ENCODE measurements at regions not wholly inside any gene's neighbourhood (a gene's known extent, or its start where the extent isn't known, plus 50 kb on each side); places are given as distances from the start of the nearest gene placed in this dataset.

- Histone ChIP-seq H3K36me3 (ENCODE audit: control insufficient read depth in 3 of 3, insufficient read depth in 3 of 3, low read length in 3 of 3) (no peaks in the 10 kb centered on the region), H3K9ac (ENCODE audit: low read depth in 1 of 3, low read length in 3 of 3) (no peak overlapping the region), H3K4me1 (ENCODE audit: control insufficient read depth in 3 of 3, insufficient read depth in 3 of 3, low read length in 3 of 3) (peaks cover 0 to 7% (median 0%) of the 10 kb centered on the region in 3 donors), H3K27me3 (ENCODE audit: control insufficient read depth in 3 of 3, insufficient read depth in 3 of 3, low read length in 3 of 3) (no peaks in the 10 kb centered on the region), H3K27ac (ENCODE audit: low read depth, low read length) (no peak overlapping the region), H3K4me3 (ENCODE audit: low read length in 3 of 3) (no peak overlapping the region), H3K9me3 (ENCODE audit: control insufficient read depth in 3 of 3, low read length in 3 of 3) (no peaks in the 10 kb centered on the region)
Measured at GRCh38 chr9:107630156-107630555, 140.6 kb upstream of the KLF4 start.

GRCh38 chr9:107628444-107628843 is 138.9 kb upstream of the KLF4 start:
- Histone ChIP-seq H3K4me1 (ENCODE audit: control insufficient read depth in 3 of 3, insufficient read depth in 3 of 3, low read length in 3 of 3) (peaks cover 0 to 2% (median 0%) of the 10 kb centered on the region in 3 donors), H3K27me3 (ENCODE audit: control insufficient read depth in 3 of 3, insufficient read depth in 3 of 3, low read length in 3 of 3) (no peaks in the 10 kb centered on the region), H3K36me3 (ENCODE audit: control insufficient read depth in 3 of 3, insufficient read depth in 3 of 3, low read length in 3 of 3) (no peaks in the 10 kb centered on the region), H3K4me3 (ENCODE audit: low read length in 3 of 3) (no peak overlapping the region), H3K9me3 (ENCODE audit: control insufficient read depth in 3 of 3, low read length in 3 of 3) (no peaks in the 10 kb centered on the region), H3K9ac (ENCODE audit: low read depth in 1 of 3, low read length in 3 of 3) (no peak overlapping the region), H3K27ac (ENCODE audit: low read depth, low read length) (no peak overlapping the region)

GRCh38 chr9:107627781-107628180 is 138.2 kb upstream of the KLF4 start:
- H3K9me3 ChIP-seq (ENCODE audit: control insufficient read depth in 3 of 3, low read length in 3 of 3), result no peaks in the 10 kb centered on the region
- no peak overlapping the region for H3K27ac ChIP-seq (ENCODE audit: low read depth, low read length)
- peaks cover 0 to 2% (median 0%) of the 10 kb centered on the region in 3 donors for H3K4me1 ChIP-seq (ENCODE audit: control insufficient read depth in 3 of 3, insufficient read depth in 3 of 3, low read length in 3 of 3)
- H3K4me3 ChIP-seq (ENCODE audit: low read length in 3 of 3), result no peak overlapping the region
- H3K27me3 ChIP-seq (ENCODE audit: control insufficient read depth in 3 of 3, insufficient read depth in 3 of 3, low read length in 3 of 3), result no peaks in the 10 kb centered on the region
- H3K36me3 ChIP-seq (ENCODE audit: control insufficient read depth in 3 of 3, insufficient read depth in 3 of 3, low read length in 3 of 3), result no peaks in the 10 kb centered on the region
- H3K9ac ChIP-seq (ENCODE audit: low read depth in 1 of 3, low read length in 3 of 3), result no peak overlapping the region

- H3K27ac ChIP-seq (ENCODE audit: low read depth, low read length), result no peak overlapping the region
- H3K9me3 ChIP-seq (ENCODE audit: control insufficient read depth in 3 of 3, low read length in 3 of 3), result no peaks in the 10 kb centered on the region
- H3K4me3 ChIP-seq (ENCODE audit: low read length in 3 of 3), result no peak overlapping the region
- no peaks in the 10 kb centered on the region for H3K36me3 ChIP-seq (ENCODE audit: control insufficient read depth in 3 of 3, insufficient read depth in 3 of 3, low read length in 3 of 3)
- no peak overlapping the region for H3K9ac ChIP-seq (ENCODE audit: low read depth in 1 of 3, low read length in 3 of 3)
- no peaks in the 10 kb centered on the region for H3K4me1 ChIP-seq (ENCODE audit: control insufficient read depth in 3 of 3, insufficient read depth in 3 of 3, low read length in 3 of 3)
- H3K27me3 ChIP-seq (ENCODE audit: control insufficient read depth in 3 of 3, insufficient read depth in 3 of 3, low read length in 3 of 3), result no peaks in the 10 kb centered on the region
Measured at GRCh38 chr9:107626118-107626517, 136.5 kb upstream of the KLF4 start.

GRCh38 chr9:107625383-107625984 is 135.9 kb upstream of the KLF4 start:
- no peaks in the 10 kb centered on the region for H3K27me3 ChIP-seq (ENCODE audit: control insufficient read depth in 3 of 3, insufficient read depth in 3 of 3, low read length in 3 of 3)
- no peak overlapping the region for H3K9ac ChIP-seq (ENCODE audit: low read depth in 1 of 3, low read length in 3 of 3)
- H3K4me3 ChIP-seq (ENCODE audit: low read length in 3 of 3), result no peak overlapping the region
- H3K27ac ChIP-seq (ENCODE audit: low read depth, low read length), result no peak overlapping the region
- H3K36me3 ChIP-seq (ENCODE audit: control insufficient read depth in 3 of 3, insufficient read depth in 3 of 3, low read length in 3 of 3), result no peaks in the 10 kb centered on the region
- no peaks in the 10 kb centered on the region for H3K4me1 ChIP-seq (ENCODE audit: control insufficient read depth in 3 of 3, insufficient read depth in 3 of 3, low read length in 3 of 3)
- no peaks in the 10 kb centered on the region for H3K9me3 ChIP-seq (ENCODE audit: control insufficient read depth in 3 of 3, low read length in 3 of 3)

- Histone ChIP-seq H3K4me1 (ENCODE audit: control insufficient read depth in 3 of 3, insufficient read depth in 3 of 3, low read length in 3 of 3) (no peaks in the 10 kb centered on the region), H3K27me3 (ENCODE audit: control insufficient read depth in 3 of 3, insufficient read depth in 3 of 3, low read length in 3 of 3) (no peaks in the 10 kb centered on the region), H3K36me3 (ENCODE audit: control insufficient read depth in 3 of 3, insufficient read depth in 3 of 3, low read length in 3 of 3) (no peaks in the 10 kb centered on the region), H3K4me3 (ENCODE audit: low read length in 3 of 3) (no peak overlapping the region), H3K27ac (ENCODE audit: low read depth, low read length) (no peak overlapping the region), H3K9ac (ENCODE audit: low read depth in 1 of 3, low read length in 3 of 3) (no peak overlapping the region), H3K9me3 (ENCODE audit: control insufficient read depth in 3 of 3, low read length in 3 of 3) (no peaks in the 10 kb centered on the region)
Measured at GRCh38 chr9:107624234-107624948, 134.8 kb upstream of the KLF4 start.

GRCh38 chr9:107621436-107621835 is 131.9 kb upstream of the KLF4 start:
- Histone ChIP-seq H3K27ac (ENCODE audit: low read depth, low read length) (no peak overlapping the region), H3K4me1 (ENCODE audit: control insufficient read depth in 3 of 3, insufficient read depth in 3 of 3, low read length in 3 of 3) (no peaks in the 10 kb centered on the region), H3K27me3 (ENCODE audit: control insufficient read depth in 3 of 3, insufficient read depth in 3 of 3, low read length in 3 of 3) (no peaks in the 10 kb centered on the region), H3K9ac (ENCODE audit: low read depth in 1 of 3, low read length in 3 of 3) (no peak overlapping the region), H3K9me3 (ENCODE audit: control insufficient read depth in 3 of 3, low read length in 3 of 3) (no peaks in the 10 kb centered on the region), H3K36me3 (ENCODE audit: control insufficient read depth in 3 of 3, insufficient read depth in 3 of 3, low read length in 3 of 3) (no peaks in the 10 kb centered on the region), H3K4me3 (ENCODE audit: low read length in 3 of 3) (no peak overlapping the region)

GRCh38 chr9:107620801-107621200 is 131.2 kb upstream of the KLF4 start:
- Histone ChIP-seq H3K36me3 (ENCODE audit: control insufficient read depth in 3 of 3, insufficient read depth in 3 of 3, low read length in 3 of 3) (no peaks in the 10 kb centered on the region), H3K4me3 (ENCODE audit: low read length in 3 of 3) (no peak overlapping the region), H3K4me1 (ENCODE audit: control insufficient read depth in 3 of 3, insufficient read depth in 3 of 3, low read length in 3 of 3) (no peaks in the 10 kb centered on the region), H3K27me3 (ENCODE audit: control insufficient read depth in 3 of 3, insufficient read depth in 3 of 3, low read length in 3 of 3) (no peaks in the 10 kb centered on the region), H3K9ac (ENCODE audit: low read depth in 1 of 3, low read length in 3 of 3) (no peak overlapping the region), H3K27ac (ENCODE audit: low read depth, low read length) (no peak overlapping the region), H3K9me3 (ENCODE audit: control insufficient read depth in 3 of 3, low read length in 3 of 3) (no peaks in the 10 kb centered on the region)

GRCh38 chr9:107620236-107620635 is 130.7 kb upstream of the KLF4 start:
- H3K4me1 ChIP-seq (ENCODE audit: control insufficient read depth in 3 of 3, insufficient read depth in 3 of 3, low read length in 3 of 3), result no peaks in the 10 kb centered on the region
- no peaks in the 10 kb centered on the region for H3K36me3 ChIP-seq (ENCODE audit: control insufficient read depth in 3 of 3, insufficient read depth in 3 of 3, low read length in 3 of 3)
- H3K27me3 ChIP-seq (ENCODE audit: control insufficient read depth in 3 of 3, insufficient read depth in 3 of 3, low read length in 3 of 3), result no peaks in the 10 kb centered on the region
- no peaks in the 10 kb centered on the region for H3K9me3 ChIP-seq (ENCODE audit: control insufficient read depth in 3 of 3, low read length in 3 of 3)
- no peak overlapping the region for H3K9ac ChIP-seq (ENCODE audit: low read depth in 1 of 3, low read length in 3 of 3)
- no peak overlapping the region for H3K27ac ChIP-seq (ENCODE audit: low read depth, low read length)
- H3K4me3 ChIP-seq (ENCODE audit: low read length in 3 of 3), result no peak overlapping the region

- H3K27me3 ChIP-seq (ENCODE audit: control insufficient read depth in 3 of 3, insufficient read depth in 3 of 3, low read length in 3 of 3), result no peaks in the 10 kb centered on the region
- no peaks in the 10 kb centered on the region for H3K4me1 ChIP-seq (ENCODE audit: control insufficient read depth in 3 of 3, insufficient read depth in 3 of 3, low read length in 3 of 3)
- no peak overlapping the region for H3K27ac ChIP-seq (ENCODE audit: low read depth, low read length)
- no peak overlapping the region for H3K4me3 ChIP-seq (ENCODE audit: low read length in 3 of 3)
- no peaks in the 10 kb centered on the region for H3K9me3 ChIP-seq (ENCODE audit: control insufficient read depth in 3 of 3, low read length in 3 of 3)
- H3K36me3 ChIP-seq (ENCODE audit: control insufficient read depth in 3 of 3, insufficient read depth in 3 of 3, low read length in 3 of 3), result no peaks in the 10 kb centered on the region
- no peak overlapping the region for H3K9ac ChIP-seq (ENCODE audit: low read depth in 1 of 3, low read length in 3 of 3)
Measured at GRCh38 chr9:107615321-107615720, 125.8 kb upstream of the KLF4 start.
